GM21576 (cell line): ENCODE measurements at regions not wholly inside any gene's neighbourhood (a gene's known extent, or its start where the extent isn't known, plus 50 kb on each side); places are given as distances from the start of the nearest gene placed in this dataset.

ENCODE experiments used
- ATAC-seq: cut with Tn5 transposase; IDR thresholded peaks from one replicate; pipeline ENCODE4 v1.9.1; 2021; ENCODE audit warnings: mild to moderate bottlenecking, moderate library complexity; ENCODE audit not compliant: unreplicated experiment

GRCh38 chr17:79506150-79506870, 104.5 kb downstream of the RBFOX3 start:
- ATAC-seq = no peak

GRCh38 chr17:79505199-79505598, 105.7 kb downstream of the RBFOX3 start:
- no peak for ATAC-seq

GRCh38 chr17:79504181-79504605, 106.7 kb downstream of the RBFOX3 start:
- ATAC-seq = no peak

- ATAC-seq = no peak
Measured at GRCh38 chr17:79503126-79503839, 107.6 kb downstream of the RBFOX3 start.

- no peak for ATAC-seq
Measured at GRCh38 chr17:79501910-79502309, 108.9 kb downstream of the RBFOX3 start.

GRCh38 chr17:79500745-79501618, 109.9 kb downstream of the RBFOX3 start:
- no peak for ATAC-seq

- ATAC-seq = no peak
Measured at GRCh38 chr17:79498854-79499253, 112.0 kb downstream of the RBFOX3 start.

GRCh38 chr17:79497777-79498348, 113.0 kb downstream of the RBFOX3 start:
- no peak for ATAC-seq

GRCh38 chr17:79496422-79497005, 114.3 kb downstream of the RBFOX3 start:
- ATAC-seq = no peak

GRCh38 chr17:79495665-79496064, 115.2 kb downstream of the RBFOX3 start:
- ATAC-seq = no peak

GRCh38 chr17:79491006-79491405, 119.8 kb downstream of the RBFOX3 start:
- ATAC-seq = no peak

GRCh38 chr17:79490530-79490929, 120.3 kb downstream of the RBFOX3 start:
- no peak for ATAC-seq

- no peak for ATAC-seq
Measured at GRCh38 chr17:79487149-79487548, 123.7 kb downstream of the RBFOX3 start.

- no peak for ATAC-seq
Measured at GRCh38 chr17:79485991-79486390, 124.9 kb downstream of the RBFOX3 start.

GRCh38 chr17:79485419-79485985, 125.3 kb downstream of the RBFOX3 start:
- ATAC-seq = no peak

- ATAC-seq = no peak
Measured at GRCh38 chr17:79484600-79485418, 126.0 kb downstream of the RBFOX3 start.

GRCh38 chr17:79483842-79484241, 127.0 kb downstream of the RBFOX3 start:
- no peak for ATAC-seq

GRCh38 chr17:79482727-79483521, 127.9 kb downstream of the RBFOX3 start:
- ATAC-seq = no peak

- ATAC-seq = no peak
Measured at GRCh38 chr17:79479876-79480275, 131.0 kb downstream of the RBFOX3 start.
